Iris pigment epithelial cell (primary cell): ENCODE measurements at regions not wholly inside any gene's neighbourhood (a gene's known extent, or its start where the extent isn't known, plus 50 kb on each side); places are given as distances from the start of the nearest gene placed in this dataset.

Experiments used
- DNase-seq: peaks from one replicate; pipeline ENCODE4 v3.0.0-alpha.2; 2011; ENCODE audit warnings: low read depth

DNA sequence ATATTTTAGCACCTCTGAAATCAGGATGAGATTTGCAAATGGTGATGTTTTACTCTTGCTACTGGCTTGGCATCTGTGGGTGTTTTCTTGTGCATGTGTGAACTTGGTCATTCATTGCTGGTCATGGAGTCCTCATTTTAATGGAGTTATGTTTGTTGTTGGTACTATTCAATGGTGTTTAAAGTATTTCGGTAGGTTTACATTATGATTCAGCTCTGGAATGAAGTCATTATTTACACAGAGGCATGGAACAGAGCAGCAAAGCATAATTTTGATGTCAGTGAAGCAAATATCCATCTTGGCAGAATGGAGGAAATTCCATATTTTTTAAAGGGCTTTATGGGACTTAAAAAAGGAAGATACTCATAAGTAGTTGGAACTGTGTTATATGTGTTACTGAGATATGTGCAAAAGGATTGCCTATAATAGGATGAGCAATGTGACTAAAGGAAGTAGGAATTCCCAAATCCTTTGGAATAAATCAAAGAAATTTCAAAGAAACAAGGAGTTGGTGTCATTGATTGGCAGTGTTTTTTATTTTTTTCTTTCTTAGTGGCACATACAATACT lies 147.4 kb downstream of the ACTBL2 start:
- DNase-seq, result peak; percentile 85

DNA sequence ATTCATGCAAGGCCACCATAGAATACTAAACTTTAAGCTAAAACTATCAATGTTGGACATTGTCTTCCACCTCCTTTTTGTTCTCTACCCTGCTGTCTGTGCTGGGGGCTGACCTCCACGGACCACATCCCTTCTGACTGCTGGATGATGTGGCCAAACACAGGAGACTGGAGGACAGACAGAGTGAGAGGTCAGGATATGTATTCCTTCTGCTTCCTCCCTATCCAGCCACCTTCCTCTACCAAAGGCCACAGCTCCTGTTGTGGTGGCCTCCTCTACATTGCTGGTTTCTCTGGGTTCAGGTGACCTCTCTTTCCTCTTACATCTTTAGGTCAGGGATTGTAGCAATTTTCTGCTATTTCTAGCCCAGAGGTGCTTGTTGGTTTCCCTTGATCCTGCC lies 148.1 kb downstream of the ACTBL2 start:
- DNase-seq, result no peak

DNA sequence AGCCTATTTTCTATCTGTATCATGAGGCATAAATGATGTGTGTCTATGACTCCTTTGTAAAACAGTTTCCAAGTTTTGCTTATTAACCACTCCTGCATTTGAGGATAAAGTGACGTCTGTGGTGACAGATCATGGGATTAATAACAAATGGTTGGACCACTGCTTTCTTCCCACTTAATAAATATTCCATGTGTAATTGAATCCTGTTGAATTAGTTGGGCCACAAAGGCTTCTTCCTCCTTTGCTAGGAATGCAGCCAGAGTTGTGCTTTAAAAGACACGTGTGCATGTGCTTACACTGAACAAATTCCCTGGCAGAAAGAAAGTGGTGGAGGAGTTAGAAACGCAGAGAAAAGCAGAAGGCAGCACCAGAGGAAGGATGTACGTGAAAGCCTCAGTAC lies 150.2 kb downstream of the ACTBL2 start:
- DNase-seq, result peak; percentile 38

DNA sequence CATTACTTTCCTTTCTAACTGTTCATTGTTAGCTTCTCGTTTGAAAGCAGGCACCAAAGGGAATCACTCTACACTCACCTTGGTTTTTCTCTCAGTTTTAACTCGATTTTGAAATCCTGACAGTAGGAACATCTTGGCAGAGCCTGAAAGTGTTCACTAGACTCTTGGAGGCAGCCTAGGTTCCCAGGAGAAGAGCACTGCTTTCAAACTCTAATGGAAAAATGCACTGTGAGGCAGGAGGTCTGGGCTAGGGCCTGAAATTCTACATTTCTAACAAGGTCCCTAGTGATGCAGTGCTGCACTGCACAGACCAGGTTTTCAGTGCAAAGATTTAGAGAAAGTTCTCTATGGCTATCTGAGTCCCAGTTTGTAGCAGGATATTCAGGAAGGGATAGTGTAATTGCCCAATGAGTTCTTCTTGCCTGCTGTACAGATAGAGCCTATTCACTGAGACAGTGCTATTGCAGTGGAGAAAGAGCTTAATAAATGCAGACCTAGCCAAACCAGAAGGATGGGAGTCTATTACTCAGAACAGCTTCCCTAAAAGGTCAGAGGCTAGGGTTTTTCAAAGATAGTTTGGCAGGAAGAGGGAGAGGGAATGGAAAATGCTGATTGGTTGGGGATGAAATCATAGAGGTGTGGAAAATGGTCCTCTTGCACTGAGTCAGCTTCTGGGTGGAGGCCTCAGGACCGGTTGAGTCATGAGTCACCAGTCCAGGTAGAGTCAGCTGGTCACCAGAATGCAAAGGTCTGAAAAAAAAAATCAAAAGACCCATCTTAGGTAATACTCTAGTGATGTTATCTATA lies 153.9 kb downstream of the GPBP1 start:
- no peak for DNase-seq

DNA sequence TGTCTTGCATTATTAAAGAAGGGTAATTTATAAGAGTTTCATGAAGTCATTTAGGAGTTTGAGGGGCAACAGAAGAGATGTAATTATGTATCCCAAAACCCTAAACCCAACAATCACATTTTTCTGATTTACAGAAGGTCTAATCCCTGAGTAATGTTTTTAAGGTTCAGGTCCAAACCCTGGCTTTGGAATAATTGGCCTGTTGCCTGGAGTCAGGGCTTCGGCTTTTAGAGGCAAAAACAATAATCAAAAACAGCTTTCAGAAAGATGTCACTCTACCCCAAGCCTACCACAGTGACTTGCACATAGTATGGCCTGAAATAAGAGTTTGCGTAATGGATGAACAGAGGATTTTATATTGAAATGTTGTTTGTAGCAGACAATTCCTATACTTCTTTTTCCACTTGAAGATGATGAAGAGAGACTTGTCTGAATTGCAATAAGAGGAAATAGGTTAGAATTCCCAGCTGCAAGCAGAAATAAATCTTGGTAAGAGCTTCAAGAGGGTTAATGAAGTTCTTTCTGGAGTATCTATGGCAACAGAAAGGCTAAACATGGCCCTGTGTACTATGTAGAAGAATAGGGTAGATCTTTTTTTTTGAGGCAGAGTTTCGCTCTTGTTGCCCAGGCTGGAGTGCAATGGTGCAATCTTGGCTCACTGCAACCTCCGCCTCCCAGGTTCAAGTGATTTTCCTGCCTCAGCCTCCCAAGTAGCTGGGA lies 152.0 kb downstream of the GPBP1 start:
- no peak for DNase-seq

DNA sequence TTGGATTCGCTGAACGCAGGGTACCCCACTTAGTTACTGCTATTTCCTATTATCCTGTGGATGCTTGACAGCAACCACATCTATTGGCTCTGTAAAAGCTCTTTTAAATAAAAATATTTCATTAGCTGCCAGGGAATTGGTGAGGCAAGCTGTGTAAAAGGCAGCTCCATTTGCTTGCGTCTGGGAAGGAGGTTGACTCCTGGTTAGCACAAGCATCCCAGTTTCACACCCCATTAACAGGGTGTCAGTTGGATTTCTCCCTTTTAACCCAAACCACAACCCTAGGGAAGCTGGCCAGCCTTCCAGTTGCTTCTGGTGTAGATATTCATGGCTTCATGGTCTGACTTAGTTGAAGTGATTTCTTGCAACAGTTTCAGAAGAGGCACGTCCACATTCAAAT lies 151.0 kb downstream of the GPBP1 start:
- DNase-seq, result no peak

DNA sequence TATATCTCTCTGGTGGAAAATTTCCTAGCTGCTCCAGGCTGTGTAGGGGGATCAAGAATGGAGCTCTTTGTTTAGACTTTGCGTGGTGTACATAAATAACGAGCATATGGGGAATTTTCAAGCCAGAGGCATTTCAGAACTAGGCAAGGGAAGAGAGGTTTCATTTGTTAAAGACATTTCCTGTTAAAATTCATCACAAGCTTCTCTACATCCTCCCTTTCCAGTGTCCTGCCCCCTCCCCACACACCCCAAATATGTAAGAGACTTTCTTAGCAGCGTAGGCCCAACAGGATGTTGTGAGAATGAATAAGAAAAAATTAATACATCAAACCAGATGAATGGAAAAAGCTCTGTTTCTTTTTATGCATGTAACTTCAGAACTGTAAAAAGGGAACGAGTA lies 150.3 kb downstream of the GPBP1 start:
- DNase-seq, result no peak

DNA sequence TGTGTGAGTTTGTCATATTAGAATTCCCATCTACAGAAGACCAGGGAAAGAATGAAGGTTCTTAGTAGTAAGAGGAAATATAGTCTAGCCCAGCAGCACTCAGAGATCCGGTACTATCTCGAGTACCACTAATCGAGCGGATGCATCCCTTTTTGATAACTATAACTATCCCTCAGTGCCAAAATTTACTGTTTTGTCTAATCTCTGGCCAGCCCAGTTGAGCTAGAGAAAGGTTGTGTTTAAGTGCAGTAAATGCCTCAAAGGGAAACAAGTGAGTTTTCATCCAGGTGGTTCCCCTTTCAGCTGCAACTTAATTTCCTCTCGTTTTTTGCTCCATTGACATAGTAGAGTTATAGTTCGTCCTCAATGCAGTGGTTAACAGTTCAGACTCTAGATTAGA lies 146.7 kb downstream of the GPBP1 start:
- no peak for DNase-seq

DNA sequence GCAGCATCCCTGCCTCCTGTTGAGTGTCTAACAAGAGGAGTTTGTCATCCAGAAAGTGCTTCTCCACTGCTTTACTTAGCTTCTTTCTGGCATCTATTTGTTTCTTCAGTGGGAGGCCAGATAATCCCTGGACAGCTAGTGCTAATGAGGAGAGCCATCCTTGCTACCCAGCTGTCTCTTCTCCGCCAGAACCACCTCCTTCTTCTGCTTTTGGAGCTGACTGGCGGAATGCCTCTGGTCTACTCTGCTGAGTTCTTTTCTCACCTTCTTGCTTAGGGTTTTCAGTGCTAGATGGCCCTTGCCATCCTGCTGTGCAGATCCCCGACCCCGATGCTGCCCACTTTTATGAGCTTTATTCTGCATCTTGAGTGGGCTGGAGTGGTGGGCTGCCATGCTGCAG lies 145.8 kb downstream of the GPBP1 start:
- no peak for DNase-seq

DNA sequence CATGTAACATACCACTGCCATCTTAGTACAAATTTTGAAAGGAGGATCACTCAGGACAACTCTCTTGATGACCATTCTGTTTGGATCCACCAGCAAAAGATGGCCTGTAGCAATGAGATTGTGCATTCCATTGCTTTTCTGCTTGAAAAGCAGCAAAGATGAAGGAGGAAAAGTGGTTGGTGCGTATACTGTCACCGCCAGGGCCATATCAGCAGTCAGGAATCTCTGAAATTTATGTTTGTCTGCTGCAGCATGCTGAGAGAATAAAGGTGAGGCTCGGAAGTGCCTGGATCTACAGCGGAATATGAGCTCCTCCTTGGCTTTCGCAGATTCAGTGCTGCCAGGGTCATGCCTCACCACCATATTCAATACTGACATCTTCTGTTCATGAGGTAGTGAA lies 144.4 kb downstream of the GPBP1 start:
- no peak for DNase-seq

DNA sequence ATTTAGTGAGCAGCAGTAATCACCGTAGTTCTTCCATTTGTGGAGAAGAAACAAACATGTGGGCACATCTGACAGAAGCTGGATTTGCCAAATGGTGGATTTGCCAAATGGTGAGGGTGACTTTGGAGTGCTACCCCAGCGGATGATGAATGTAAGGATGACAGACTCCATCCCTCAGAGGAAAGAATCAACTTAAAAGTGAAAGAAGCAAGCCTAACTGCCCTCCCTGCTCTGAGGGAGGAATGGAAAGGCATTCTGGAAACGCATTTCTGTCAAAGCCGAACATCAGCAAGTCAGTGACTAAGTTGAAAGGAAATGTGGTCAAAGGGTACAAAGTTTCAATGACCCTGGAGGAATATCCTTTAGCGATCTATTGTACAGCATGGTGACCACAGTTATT lies 143.5 kb downstream of the GPBP1 start:
- DNase-seq, result peak; percentile 69

DNA sequence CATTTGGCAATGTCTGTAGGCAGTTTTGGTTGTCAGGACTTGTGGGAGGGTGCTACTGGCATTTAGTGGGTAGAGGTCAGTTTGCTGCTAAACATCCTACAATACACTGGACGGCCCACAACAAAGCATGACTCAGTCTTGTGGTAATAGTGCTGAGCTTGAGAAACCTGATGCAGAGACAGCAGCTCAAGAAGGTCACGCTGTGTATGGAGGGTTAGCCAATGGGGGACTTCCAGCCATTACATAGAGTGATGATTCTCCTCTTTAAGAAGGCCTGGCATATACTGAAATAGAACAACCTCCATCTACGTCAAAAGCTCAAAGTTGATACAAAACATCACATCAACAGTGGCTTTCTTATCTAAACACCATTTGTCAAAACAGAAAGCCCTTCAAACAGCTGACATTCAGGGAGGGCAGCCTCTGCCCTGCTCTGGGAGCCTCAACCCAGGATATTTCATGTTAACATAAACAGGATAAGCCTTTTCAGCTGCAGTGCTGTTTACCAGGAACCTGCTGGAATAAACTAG lies 143.0 kb downstream of the GPBP1 start:
- peak; percentile 100 for DNase-seq

DNA sequence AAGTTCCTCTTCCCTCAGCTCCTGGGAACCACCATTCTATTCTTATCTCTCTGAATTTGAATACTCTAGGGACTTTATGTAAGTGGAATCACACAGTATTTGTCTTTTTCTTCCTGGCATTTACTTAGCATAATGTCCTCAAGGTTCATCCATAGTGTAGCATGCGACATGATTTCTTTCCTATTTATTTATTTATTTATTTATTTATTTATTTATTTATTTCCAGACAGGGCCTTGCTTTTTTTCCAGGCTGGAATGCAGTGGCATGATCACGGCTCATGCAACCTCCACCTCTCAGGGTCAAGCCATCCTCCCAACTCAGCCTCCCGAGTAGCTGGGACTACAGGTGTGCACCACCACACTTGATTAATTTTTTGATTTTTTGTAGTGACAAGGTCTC lies 142.1 kb downstream of the GPBP1 start:
- DNase-seq, result no peak
